CD4-positive, alpha-beta T cell treated with Interleukin-17A for 1 hour (primary cell): ENCODE measurements at regions not wholly inside any gene's neighbourhood (a gene's known extent, or its start where the extent isn't known, plus 50 kb on each side); places are given as distances from the start of the nearest gene placed in this dataset.

ENCODE experiments used
- DNase-seq: peaks from one replicate; pipeline ENCODE4 v3.0.0-alpha.2; 2020

DNA sequence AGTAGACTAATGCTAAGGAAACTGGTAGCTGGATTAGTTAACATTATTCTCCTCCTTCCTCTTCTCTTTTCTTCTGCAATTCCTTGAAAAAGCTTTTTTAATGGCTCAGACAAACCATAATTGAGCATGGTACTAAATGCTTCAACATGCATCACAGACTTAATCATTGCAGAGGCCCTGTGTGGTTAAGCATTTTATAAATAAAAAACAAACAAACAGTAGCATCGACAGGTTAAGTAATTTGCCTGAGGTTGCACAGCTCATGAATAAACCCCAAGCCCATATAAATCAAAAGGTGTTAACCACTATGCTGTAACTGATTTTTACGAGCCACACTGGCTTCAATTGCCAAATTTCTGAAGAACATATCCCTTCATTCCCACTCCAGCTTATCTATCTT, 462.1 kb downstream of the LMO4 start:
- no peak for DNase-seq

DNA sequence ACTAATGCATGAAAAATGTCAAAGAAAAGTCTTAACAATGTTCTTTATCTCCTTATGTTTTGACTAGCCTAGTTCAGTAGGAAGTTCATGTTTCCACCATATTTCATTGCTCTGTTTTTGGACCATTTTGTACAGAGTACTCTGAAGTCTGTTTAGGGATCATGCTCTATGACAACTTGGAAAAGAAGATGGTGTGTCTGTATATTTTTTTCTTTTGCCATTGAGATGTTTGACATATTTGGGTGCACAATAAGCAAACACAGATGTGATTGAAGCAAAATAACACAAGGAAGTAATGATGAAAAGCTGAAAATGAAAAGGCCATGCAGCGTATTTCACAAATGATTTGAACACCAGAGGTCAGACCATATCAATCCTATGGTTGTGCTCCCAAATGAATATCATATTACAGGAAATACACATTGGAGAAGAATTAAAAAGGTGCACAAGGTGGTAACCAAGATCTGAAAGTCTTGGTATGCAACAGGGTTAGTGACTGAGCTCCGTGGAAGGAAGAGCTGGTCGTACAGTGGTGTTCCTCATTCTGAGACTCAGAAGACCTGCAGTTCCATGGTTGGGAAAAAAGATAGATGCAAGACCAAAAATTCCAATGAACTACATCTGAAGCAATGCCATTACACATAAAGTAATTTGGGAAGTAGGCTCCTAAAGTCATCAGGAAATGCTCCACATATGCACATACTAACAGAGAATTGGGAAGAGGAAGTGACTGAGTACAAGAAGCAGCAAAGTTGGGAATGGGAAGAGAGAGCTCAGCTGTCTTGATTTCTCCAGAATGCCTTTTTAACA, 463.5 kb downstream of the LMO4 start:
- DNase-seq: no peak

DNA sequence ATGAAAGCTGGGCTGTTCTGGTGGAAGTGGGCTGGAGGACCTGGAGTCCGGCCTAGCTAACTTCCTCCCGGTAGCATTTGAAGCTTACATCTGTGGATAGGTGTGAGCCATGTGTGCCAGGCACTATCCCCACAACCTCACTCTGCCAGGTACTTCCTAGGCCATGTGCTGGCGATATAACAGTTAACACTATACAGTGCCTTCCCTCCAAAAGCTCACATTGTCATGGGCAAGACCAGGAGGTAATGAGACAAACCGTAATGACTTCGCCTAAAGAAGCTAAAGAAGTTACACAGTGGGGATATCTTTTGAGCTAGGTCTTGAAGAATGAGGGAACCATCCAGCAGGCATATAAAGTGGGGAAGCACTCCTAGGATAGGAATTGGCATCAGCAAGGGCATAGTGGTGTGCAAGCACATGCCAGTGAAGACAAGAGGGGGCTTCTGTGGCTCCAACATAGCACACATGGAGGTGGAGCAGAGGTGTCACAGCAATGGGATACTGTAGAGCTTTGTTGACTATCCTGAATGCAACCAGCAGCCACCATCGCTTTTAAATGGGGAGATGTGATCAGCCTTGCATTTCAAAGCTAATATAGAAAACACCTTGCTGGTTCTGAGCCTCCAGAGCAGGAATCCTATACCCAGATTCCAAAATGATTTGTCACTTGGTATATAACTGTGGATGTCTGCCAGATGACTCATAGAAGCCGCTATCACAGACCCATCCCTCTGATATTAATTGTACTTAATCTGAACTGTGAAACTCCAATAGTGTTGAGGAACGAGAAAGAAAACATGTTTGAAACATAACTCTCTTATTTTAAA, 466.3 kb downstream of the LMO4 start:
- DNase-seq: no peak

DNA sequence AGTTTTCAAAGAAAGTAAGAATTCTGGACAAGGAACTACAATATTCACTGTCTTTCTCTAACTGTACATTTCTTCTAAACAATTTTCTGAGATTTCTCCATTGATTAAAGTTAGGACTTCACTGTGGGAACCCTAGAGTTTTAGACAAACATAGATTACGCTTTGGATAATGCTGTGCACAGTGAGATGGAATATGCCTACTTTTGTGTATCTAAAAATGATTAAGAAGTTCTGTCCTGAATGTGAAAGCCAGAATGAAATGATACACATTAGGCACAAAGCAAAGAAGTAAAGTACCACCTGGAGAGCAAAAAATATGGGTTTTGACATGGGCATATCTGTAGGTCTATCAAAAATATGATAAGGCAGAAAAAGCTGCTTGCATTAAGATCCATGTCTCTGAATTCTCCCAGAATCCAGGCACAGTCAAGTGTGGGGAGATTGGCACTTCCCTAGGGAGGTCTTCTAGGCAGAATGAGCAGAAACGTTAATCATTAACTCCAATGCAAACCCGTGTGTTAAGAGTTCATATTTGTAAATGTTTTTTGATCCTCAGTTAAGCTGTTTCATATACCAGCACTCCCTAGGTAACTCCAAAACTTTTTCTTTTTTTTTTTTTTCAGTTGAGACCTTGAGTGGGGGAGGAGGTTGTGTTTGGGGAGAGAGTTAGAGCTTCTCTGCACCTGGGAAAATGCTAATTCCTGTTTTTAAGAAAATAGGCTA, 467.1 kb downstream of the LMO4 start:
- DNase-seq: no peak

DNA sequence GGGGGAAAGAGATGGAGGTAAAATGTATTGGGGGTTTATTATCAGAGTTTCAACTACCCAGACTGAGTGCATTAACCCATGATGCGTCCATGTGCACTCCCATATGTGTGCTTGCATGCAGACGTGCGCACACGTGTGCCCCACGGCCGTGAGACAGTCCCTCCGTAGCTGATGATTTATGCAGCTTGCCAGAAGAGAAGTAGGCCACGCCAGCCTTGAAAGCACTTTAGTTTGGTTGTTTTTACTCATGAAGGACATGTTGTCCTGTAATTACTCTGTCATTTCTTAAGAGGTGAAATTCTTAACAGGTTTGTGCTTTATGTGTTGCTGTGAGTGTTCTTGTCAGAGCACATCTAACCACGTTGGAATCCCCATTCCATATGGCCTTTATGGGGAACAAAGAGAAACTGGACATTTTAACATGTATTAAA, 467.8 kb downstream of the LMO4 start:
- DNase-seq: no peak

DNA sequence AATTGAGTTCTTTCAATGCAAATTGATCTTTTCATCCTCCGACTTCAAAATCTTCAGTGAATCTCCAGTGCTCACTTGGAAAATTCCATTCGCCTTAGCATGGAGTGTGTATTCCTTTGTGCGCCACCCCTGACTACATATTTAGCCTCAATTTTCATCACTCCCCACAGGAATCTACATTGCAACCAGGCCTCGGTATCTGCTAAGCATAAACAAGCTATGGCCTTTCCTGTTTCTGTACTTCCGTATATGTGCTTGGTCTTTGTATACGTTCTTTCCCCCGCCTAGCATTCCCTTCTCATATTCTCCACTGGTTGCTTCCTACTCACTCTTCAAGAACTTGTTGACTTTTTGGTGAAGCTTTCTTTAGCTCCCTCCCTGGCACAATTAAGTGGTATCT, 470.8 kb downstream of the LMO4 start:
- no peak for DNase-seq

DNA sequence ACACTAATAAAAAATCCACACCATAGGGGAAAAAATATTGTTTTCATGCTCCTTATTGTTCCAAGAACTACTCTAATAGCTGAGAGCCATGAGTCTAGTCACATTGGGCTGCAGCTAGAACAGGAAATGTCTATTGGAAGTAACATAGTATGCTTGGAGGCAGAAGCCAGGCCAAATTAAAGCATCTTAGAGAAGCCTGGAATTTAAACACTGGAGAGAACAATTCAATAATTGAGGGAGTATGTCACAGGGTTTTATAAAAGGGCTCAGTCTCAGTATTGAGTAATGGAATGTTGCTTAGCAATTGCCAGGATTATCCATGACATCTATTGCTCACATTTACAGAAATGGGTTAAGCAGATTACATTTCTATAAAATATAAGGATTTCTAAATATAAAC, 471.3 kb downstream of the LMO4 start:
- no peak for DNase-seq

DNA sequence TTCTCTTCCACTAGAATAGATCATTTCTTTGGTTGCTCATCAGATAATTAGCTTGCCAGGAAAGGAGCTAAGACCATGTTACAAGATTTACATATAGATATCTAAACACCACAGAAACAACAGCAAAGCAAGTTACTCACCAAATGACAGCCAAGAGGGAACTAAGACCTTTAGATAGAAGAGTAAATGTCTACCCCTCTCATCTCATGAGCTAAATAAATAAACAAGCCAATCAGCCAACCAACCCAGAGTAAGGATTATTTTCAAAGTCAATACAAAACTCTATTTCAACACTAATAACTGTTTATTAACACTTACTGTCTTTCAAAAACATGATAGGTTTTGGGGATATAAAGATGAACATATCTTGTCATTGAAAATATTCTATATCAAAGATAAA, 474.7 kb downstream of the LMO4 start:
- no peak for DNase-seq

DNA sequence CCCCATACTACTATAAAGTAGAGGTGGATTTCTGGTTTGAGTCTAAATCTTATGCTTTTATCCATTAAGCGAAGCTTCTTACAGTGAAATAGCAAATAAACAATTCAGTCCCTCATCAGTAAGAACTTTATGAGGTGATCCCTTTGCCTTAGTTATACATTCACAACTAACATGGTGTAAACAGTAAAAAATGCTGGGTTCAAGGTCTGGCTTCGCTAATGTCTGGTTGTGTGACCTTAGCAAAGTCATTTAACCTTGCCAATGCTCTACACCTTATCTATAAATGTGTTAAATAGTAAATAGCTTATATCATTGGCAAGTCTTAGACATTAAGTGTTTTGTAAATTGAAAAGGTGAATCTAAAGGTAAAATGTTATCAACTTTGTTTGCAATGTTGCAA, 475.4 kb downstream of the LMO4 start:
- no peak for DNase-seq

DNA sequence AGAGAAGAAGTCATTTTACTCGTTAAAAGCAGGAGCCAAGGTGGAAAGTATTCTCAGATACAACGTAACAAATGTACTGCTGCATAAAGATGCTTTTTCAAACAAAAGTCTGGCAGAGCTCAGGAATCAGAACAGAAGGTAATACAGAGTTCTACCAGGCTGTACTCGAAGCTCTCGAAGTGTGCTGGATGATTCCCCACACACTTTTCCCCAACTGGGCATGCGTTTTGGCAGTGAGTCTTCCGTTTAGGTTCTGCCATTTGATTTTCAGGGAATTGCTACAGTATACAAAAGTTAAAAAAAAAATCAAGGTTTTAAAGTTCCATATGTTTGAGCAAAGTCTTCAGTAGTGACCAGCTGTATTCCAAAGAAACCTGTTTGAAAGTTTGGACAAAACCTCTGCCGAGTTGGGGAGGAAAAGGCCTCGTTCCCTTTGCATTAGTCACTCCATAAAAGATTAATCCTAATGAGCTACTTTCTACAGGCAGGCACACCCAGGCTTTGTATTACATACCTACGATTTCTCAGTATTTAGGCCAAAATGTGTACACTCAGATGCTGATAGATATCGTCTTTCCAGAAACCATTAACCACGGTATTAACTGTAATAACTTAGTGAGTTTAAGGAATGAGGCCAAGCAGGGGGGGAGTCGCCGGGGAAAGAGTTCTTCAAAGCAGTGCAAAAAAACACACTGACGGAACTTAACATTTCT, 477.1 kb downstream of the LMO4 start:
- DNase-seq: no peak

DNA sequence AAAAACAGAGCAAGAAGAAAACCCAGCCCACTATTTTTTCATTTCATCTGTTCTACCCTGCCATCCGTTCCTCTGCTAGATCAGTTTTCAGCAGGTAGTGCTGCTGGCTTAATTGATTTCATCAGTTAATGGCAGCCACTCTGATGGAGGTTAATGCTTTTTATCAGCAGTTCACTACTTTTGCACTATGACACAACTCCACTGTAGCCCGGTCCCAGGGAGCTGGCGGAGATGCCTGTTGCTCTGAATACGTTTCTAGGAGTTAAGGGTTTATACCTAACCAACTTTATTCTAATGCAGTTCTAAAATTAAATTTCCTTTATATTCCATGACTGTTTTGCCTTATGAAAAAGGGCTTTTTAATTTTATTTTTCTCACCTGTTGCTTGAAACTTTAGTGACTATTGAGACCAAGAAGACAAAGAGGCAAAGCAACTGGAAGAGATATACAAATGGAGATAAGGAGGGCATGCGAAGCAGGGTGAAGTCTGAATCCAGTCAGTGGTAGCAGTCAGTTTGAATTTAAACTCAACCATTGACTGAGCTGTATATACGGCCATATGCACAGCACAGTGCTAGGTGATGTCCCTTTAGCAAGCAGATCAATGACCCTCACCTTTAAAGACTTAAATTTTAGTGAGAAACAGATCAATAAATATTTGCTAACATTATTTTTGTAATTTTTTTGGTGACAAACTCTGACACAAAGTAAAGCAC, 477.9 kb downstream of the LMO4 start:
- no peak for DNase-seq

DNA sequence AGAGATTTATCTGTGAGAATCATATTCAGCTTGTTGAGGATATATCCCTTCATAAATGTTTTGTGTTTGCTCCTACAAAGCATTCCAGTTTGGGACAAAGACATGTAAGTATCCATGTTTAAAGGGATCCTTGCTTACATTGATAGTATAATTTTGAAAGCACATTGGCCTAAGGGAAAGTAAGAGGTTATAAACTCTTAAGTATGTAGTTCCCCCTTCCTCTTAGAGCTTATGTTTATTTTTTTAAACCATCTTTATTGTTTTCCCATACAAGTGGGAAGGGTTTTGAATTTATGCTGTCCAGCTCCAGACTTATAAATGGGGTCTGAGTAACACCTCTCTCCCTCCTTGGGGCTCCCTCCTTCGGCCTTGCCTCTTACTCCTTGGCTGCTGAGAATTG, 481.5 kb downstream of the LMO4 start:
- DNase-seq: no peak

DNA sequence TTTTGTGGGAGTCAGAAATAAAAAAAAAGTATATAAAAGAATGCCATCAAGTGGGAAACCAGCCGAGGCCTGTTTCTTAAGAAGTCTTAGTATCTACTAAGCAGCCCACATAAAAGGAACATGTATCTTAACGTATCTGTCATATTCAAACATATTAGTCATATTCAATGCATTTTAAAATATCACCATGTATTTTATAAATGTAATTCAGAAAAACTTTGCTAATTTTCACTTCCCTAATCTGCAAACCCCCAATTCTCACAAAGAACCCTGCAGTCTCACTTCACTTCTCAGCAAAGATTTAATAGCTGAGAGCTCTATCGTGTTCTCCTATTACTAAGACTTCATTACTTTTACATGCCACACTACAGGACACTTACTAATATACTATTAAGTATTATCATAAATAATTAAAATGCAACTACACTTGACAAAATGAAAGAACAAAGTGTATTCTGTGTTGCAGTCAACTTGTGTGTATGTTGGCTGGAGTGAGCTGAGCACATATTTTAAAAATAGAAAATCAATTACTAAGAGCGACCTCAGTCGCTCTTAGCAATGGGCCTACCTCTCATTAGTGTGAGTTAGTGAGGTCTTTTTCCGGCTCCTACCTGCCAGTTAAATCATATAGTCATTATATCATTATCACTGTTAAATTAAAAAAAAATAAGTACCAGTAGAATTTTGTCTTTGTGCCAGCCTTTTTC, 484.3 kb downstream of the LMO4 start:
- DNase-seq: no peak

DNA sequence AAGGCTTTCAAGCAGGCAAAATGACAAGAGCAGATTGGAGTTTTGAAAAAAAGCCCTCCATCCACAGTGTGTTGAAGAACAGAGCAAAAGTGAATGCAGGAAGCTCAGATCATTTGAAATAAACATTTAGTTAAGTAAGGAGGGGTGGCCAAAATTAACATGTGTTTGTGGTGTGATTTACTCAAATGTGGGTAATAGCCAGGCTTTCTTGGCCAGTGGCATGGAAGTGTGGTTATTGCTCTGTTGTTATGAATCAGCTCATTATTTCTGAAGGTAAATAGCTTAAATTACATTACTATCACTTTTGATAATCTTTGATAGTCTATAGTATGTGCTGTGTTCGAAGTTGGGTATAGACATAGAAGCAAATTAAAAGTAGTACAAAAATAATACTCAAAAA, 485.9 kb downstream of the LMO4 start:
- no peak for DNase-seq

DNA sequence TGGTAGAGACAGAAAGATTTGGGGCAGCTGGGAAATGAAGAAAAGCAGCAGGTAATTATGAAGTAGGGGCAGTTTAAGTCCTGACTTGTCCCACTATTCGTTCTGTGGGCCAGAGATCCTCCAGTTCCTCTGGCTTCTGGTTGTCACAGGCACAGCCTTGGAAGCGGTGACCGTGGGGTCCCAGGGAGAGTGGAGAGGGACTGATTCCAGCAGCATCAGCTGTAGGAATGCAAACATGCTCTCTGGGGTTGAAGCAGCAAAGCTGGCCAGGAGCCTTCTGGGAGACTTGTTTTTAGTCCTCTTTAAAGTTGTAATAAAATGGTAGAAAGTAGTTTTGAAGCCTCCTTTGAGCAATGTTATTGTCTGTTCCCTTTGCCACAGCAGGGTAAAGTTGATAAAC, 488.0 kb downstream of the LMO4 start:
- DNase-seq: no peak

DNA sequence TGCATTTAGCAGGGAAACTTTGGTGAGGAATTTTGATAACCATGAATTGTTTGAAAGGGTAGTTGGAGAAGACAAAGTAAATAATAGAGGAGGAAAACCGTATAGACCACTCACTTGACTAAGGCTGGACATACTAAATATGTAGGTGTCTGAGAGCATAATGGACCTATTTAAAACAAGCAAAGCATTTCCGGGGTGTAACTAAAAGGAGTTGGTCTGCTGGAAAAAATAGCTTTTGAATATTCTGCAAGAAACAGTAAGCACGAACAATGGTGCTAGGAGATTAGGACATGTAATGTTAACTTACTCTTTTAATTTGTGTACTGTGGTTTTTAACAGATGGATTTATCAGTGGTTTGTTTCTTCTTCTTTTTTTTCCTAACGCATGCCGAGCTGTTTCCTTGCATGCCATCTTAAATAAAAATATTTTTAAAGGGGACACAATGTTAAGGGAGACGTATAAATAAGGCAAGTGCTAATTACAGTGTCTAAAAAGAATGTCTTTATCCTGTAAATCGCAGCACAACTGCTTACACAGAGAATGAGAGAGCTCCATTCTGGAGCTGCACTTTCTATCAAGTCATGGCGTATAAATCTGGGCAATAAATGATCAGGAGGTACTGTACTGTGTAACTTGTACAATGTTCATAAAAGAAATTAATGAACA, 492.1 kb downstream of the LMO4 start:
- no peak for DNase-seq

DNA sequence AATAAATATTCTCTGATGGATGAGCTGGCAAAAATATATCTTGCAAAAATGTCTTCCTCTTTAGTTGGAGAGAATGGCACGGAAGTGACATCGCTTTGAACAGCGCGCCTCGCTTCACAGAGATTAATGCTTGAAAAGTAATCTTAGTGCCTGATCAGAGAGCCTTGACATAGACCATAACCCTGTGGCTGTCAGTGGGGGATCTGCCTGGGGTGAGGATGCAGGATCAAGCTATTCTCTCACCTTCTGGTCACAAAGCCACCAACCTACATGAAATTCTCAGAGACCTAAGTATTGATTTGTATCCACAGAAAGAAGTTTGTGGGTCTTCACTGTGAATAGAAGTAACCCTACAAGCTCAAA, 492.6 kb downstream of the LMO4 start:
- no peak for DNase-seq

DNA sequence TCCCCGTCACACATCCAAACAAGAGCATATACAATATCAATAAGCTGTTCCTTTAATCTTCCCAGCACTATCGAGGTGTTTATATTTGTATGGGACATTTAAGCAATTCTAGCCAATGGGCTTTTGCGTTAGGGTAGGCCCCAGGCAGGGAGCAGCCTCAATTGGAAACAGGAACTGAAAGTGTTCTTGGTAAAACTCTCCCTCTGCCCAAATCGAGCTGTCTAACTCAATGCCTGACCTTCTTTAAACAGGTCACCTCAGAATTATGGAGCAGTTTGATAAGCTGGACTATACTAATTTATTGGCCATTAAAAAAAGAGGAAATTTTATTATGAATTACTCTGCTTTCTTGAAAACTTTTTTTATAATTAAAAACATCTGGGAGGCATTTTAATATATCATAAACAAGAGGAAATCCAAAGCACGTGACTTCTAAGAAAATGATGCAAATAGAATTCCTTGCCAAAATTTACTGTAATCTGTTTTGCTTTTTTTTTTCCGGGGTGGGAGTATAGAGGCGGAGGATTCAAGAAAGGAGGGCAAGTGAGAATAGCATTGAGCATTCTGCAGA, 498.1 kb downstream of the LMO4 start:
- DNase-seq: peak; percentile 2

DNA sequence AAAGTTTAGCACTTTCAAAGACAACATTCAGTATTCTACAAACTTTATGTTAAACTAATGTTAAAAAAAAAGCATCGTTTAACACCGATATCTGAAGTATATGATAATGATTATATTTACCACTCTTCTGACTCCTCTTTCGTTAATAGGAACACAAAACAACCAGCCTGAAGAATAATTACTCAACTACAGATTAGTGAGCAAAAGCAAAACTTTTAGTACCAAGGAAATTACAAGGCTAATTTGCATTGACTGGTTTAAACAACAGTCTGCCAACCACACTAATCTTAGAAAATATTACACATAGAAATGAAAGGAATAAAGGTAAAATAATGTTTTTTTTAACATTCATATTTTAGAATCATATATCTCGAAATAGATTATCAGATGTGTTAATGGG, 500.7 kb downstream of the LMO4 start:
- DNase-seq: no peak

DNA sequence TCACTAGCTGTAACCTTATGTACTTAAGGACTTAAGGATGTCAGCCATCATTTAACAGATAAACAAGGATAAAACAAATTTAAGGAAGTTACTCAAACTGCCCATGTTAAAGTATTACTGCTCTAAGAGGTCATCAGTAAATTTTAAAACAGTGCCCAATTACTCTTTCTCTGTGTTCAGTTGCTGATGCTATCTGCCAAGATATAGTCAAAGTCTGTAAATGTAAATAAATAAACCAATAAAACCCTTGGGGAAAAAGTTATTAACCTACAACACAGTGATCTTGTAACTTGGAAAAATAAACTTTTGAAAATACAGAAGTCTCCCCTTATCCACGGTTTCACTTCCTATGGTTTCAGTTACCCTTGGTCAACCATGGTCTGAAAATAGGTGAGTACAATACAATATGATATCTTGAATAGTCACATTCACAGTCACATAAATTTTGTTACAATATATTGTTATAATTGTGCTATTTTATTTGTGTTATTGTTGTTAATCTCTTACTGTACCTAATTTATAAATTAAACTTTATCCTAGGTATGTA, 501.8 kb downstream of the LMO4 start:
- no peak for DNase-seq

DNA sequence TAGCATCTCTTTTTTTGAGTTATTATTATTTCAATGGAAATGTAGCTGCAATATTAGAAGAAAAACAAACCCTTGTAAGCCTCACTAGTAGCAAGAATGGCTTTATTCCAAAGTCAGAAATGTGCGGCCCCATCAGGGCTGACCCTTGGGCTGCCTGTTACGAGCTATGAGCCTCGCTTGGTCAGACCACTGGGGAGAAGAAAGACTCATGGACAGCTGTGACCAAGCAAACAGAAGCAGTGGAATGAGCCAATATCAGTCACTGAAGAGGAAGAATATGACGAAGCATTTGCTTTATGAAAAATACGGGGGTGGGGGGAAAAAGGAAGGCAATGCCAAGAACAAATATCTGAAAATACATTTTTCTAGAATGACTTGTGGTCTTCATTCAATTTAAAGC, 504.5 kb downstream of the LMO4 start:
- no peak for DNase-seq
